Neural crest cell (in vitro differentiated cells): ENCODE measurements at regions not wholly inside any gene's neighbourhood (a gene's known extent, or its start where the extent isn't known, plus 50 kb on each side); places are given as distances from the start of the nearest gene placed in this dataset.

ENCODE experiments used
- DNase-seq: peaks from one replicate; pipeline ENCODE4 v3.0.0; 2021; ENCODE audit warnings: low read depth, mixed read lengths, low spot score
- H3K27ac Mint-ChIP-seq: one replicate; pipeline ENCODE4 v1.8.0; 2021; ENCODE audit warnings: mild to moderate bottlenecking, mixed read lengths; ENCODE audit not compliant: unreplicated experiment
- H3K27me3 Mint-ChIP-seq: 2 replicates; pipeline ENCODE4 v1.8.0; 2021; ENCODE audit warnings: low read depth, mild to moderate bottlenecking, mixed read lengths
- H3K36me3 Mint-ChIP-seq: 2 replicates; pipeline ENCODE4 v1.8.0; 2021; ENCODE audit warnings: low read depth, mild to moderate bottlenecking, mixed read lengths
- H3K4me1 Mint-ChIP-seq: 2 replicates; pipeline ENCODE4 v1.8.0; 2021; ENCODE audit warnings: mixed read lengths
- H3K4me3 Mint-ChIP-seq: one replicate; pipeline ENCODE4 v1.8.0; 2021; ENCODE audit warnings: mild to moderate bottlenecking, mixed read lengths
- H3K9me3 Mint-ChIP-seq: 2 replicates; pipeline ENCODE4 v1.8.0; 2021; ENCODE audit warnings: mixed read lengths
- TF ChIP-seq, protein P1 (sequence below): fragments of 200-600 bp; sonication (generic); conservative IDR thresholded peaks from 2 replicates; pipeline ENCODE4 v1.5.0; 2021; ENCODE audit warnings: antibody characterized with exemption, mild to moderate bottlenecking

GRCh38 chr2:41020358-41020757 lies 568.5 kb upstream of the SLC8A1 start:
- H3K4me1 Mint-ChIP-seq = no peaks in the 10 kb centered on the region
- DNase-seq = no peak
- H3K27me3 Mint-ChIP-seq = no peaks in the 10 kb centered on the region
- TF ChIP-seq, protein P1, sequence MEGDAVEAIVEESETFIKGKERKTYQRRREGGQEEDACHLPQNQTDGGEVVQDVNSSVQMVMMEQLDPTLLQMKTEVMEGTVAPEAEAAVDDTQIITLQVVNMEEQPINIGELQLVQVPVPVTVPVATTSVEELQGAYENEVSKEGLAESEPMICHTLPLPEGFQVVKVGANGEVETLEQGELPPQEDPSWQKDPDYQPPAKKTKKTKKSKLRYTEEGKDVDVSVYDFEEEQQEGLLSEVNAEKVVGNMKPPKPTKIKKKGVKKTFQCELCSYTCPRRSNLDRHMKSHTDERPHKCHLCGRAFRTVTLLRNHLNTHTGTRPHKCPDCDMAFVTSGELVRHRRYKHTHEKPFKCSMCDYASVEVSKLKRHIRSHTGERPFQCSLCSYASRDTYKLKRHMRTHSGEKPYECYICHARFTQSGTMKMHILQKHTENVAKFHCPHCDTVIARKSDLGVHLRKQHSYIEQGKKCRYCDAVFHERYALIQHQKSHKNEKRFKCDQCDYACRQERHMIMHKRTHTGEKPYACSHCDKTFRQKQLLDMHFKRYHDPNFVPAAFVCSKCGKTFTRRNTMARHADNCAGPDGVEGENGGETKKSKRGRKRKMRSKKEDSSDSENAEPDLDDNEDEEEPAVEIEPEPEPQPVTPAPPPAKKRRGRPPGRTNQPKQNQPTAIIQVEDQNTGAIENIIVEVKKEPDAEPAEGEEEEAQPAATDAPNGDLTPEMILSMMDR = no peak
- H3K9me3 Mint-ChIP-seq = no peaks in the 10 kb centered on the region
- no peak overlapping the region for H3K27ac Mint-ChIP-seq
- H3K36me3 Mint-ChIP-seq = no peaks in the 10 kb centered on the region
- H3K4me3 Mint-ChIP-seq = no peak overlapping the region

DNA sequence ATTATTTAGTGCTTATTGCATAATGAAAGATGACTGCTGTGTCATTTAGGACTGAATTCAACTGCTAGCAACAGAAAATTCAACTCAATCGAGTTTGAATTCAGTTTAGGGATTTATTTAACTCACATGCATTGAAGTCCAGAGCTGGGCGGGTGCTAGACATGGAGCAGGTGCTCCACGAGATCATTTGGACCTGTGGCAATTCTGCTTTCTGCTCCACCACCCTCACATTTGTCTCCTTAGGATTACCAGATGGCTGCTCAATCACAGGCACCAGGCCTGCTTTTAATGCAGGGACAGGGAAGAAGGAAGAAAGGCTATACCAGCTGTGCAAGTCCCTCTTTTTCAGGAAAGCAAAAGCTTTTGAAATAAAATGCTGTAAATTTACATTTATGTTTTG lies 572.9 kb upstream of the SLC8A1 start:
- Mint-ChIP-seq H3K4me1 (no peaks in the 10 kb centered on the region), H3K36me3 (no peaks in the 10 kb centered on the region), H3K27me3 (no peaks in the 10 kb centered on the region), H3K9me3 (no peaks in the 10 kb centered on the region), H3K4me3 (no peak overlapping the region), H3K27ac (no peak overlapping the region)
- DNase-seq = no peak
- TF ChIP-seq, protein P1 = no peak

- Mint-ChIP-seq H3K27me3 (no peaks in the 10 kb centered on the region), H3K4me1 (no peaks in the 10 kb centered on the region), H3K4me3 (no peak overlapping the region), H3K27ac (no peak overlapping the region), H3K9me3 (no peaks in the 10 kb centered on the region), H3K36me3 (no peaks in the 10 kb centered on the region)
- TF ChIP-seq, protein P1 = no peak
- no peak for DNase-seq
Measured at GRCh38 chr2:41026613-41027012, 574.7 kb upstream of the SLC8A1 start.

DNA sequence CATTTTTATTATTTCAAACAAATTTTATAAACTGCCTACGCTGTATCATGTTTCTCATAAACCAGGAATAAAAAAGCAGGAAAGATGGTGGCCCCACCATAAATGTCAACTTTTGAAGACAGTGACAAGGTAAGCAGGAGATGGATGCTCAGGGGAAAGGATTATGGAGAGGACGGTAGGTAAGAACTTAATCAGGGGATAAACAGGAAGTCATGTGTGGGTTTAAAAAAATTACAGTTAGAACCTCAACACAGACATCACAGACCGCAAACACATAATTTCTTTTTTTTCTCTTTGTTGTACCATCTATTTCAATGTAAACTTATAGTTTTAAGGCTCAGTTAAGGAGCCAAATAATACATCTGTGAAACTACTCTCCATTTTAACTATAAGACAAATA lies 575.2 kb upstream of the SLC8A1 start:
- Mint-ChIP-seq H3K9me3 (no peaks in the 10 kb centered on the region), H3K27ac (no peak overlapping the region), H3K4me3 (no peak overlapping the region), H3K27me3 (no peaks in the 10 kb centered on the region), H3K36me3 (no peaks in the 10 kb centered on the region), H3K4me1 (no peaks in the 10 kb centered on the region)
- TF ChIP-seq, protein P1 = no peak
- DNase-seq = no peak

DNA sequence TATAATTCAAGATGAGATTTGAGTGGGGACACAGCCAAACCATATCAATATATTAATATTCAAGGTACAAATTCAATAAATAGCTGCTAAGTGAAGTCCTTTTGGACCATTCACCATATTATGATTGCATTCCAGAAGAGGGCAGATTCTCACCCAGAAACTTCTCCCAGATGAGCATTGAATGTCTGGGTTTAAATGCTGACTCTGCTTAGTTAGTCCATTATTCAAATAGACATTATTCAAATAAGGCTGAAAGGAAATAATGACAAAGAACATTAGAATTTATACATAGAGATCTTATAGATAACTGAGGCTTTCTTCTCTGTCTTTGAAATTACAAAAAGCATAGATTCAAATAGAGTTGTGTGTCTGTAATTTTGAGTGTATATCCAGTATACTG lies 579.4 kb upstream of the SLC8A1 start:
- Mint-ChIP-seq H3K4me1 (no peaks in the 10 kb centered on the region), H3K9me3 (no peaks in the 10 kb centered on the region), H3K4me3 (no peak overlapping the region), H3K27me3 (no peaks in the 10 kb centered on the region), H3K36me3 (no peaks in the 10 kb centered on the region), H3K27ac (no peak overlapping the region)
- TF ChIP-seq, protein P1 = no peak
- no peak for DNase-seq

- TF ChIP-seq, protein P1 = no peak
- no peaks in the 10 kb centered on the region for H3K27me3 Mint-ChIP-seq
- H3K4me1 Mint-ChIP-seq = no peaks in the 10 kb centered on the region
- no peaks in the 10 kb centered on the region for H3K36me3 Mint-ChIP-seq
- H3K27ac Mint-ChIP-seq = no peak overlapping the region
- no peak overlapping the region for H3K4me3 Mint-ChIP-seq
- H3K9me3 Mint-ChIP-seq = no peaks in the 10 kb centered on the region
- DNase-seq = no peak
Measured at GRCh38 chr2:41032715-41033114, 580.8 kb upstream of the SLC8A1 start.
